ENCODE measurements at regions not wholly inside any gene's neighbourhood (a gene's known extent, or its start where the extent isn't known, plus 50 kb on each side); places are given as distances from the start of the nearest gene placed in this dataset.

DNA sequence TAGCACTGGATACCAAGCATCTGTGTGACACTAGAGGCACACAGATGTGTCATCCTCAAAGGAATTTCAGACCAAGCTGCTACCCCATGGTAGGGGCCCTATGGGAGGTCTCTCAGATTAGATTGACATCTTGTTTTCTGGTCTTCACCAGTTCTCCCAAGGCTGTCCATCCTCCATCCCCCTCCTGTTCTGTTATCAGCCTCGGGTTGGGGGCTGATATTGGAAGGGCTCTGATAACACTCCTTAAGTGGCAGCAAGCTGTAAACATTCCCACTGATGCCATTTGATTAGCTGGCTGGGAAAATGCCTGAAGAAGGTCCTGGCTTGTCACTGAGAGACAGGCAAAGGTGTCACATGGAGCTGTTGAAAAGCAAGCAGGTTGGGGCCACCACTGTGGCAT, 185.9 kb upstream of the RBM19 start:
- no peak for TF ChIP-seq ZNF274 (IDR thresholded peaks at IDR 0.05; ENCODE audit: low read depth, low read length)
- TF ChIP-seq YY1 (IDR thresholded peaks at IDR 0.05; ENCODE audit: insufficient read depth, insufficient read length) = no peak
